HuH-7.5 (cell line): ENCODE measurements at regions not wholly inside any gene's neighbourhood (a gene's known extent, or its start where the extent isn't known, plus 50 kb on each side); places are given as distances from the start of the nearest gene placed in this dataset.
"Not testable (repeated sequence)": the region's sequence is repeated elsewhere in the genome, so short reads cannot be mapped to it uniquely, and the experiment has no call there.

Source experiments
- DNase-seq: peaks from one replicate; pipeline ENCODE4 v3.0.0; 2011; ENCODE audit warnings: low spot score

DNA sequence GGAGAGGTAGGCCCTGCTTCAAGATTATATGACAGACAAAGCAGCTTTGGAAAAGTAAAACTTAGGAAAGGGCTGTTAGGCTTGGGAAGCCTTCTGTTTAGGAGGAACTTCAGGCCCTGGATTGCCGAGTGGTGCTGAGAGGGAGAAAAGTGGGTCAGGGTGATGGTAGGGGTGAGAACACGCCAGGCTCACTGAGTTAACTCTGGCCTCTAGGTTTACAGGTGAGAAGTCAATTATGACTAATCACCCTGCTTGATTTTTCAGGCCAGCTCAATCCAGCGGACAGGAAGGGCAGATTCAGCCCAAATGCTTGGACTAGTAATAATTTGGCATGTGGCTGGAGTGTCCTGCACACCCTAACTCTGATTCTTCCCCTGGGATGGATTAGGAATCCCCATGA is 365.1 kb upstream of the LMCD1 start:
- no peak for DNase-seq

DNA sequence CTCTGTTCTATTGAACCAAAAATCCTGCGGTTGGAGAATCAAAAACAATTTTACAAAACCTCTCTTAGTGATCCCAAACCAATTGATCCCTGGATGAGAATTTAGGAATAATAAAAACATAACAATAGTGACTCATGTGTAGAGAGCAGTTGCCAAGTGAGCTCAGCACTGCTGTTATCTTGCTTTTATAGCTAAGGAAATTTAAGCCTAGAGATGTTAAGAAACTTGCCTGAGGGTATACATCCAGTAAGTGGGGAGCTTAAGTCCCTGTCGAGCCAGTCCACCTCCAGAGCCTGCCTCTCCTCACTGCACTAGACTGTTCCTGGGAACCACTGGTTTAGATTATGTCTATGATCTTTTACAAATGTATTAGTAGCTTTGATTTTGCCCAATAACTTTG is 358.4 kb upstream of the LMCD1 start:
- DNase-seq, result no peak

DNA sequence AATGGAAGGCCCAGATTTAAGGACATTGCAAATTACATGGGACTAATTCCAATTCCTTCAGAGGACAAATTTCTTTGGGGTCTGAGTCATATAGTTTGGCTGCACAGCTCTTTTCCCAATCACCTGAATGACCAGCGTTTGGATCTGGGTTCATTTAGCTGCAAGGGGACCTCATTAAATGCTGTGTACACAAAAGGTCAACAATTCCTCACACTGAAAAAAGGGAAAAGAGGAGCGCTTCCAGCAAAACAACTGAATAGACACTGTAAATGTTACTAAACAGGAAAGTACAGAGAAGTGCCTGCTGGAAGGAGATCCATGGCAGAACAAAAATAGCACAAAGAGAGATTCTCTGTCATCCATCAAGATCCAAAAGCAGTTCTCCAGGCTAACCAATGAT is 356.0 kb upstream of the LMCD1 start:
- DNase-seq, result no peak

DNA sequence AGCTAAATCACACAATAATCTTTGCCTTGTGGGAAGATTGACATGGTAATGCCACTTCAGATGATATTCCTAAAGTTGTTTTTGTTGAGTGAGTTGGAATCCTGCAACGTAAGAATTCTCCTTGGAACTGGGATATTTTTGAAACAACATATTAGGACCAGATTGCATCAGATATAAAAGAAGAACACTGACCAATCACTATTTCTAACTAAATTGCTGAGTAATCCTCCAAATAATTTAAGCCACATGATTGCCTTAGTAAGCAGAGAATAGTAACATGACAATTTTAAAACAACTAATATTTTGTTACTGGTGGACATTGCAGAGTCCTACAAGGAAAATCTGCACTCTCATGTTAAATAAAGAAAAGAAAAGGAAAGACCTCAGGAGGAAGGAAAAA is 353.9 kb upstream of the LMCD1 start:
- DNase-seq, result no peak

DNA sequence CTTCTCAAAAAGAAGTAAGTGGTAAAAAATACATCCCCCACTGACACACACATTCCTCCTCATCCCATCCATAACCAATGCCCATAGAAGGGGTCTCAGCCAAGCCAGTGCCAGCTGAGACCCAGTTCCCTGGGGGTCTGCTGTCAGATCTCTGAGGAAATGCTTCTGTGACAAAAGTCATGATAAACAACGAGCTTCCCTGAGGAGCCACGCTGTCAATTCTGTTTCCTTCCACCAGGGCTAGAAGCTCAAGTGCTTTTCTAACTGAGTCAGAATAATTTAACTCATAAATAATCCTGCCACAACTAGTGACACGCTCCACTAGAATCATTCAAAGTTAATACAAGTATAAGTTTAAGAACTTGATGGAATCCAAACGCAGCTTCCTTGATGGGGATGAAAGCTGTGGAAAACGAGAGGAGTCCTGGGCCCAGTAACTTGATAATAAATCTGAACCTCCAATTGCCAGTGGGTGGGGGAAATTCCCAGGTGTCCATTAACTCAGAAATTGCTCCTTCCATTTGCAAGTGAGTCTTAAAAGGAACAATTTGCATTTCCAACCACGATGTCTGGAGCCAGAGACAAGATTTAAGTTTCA is 348.7 kb upstream of the LMCD1 start:
- no peak for DNase-seq

DNA sequence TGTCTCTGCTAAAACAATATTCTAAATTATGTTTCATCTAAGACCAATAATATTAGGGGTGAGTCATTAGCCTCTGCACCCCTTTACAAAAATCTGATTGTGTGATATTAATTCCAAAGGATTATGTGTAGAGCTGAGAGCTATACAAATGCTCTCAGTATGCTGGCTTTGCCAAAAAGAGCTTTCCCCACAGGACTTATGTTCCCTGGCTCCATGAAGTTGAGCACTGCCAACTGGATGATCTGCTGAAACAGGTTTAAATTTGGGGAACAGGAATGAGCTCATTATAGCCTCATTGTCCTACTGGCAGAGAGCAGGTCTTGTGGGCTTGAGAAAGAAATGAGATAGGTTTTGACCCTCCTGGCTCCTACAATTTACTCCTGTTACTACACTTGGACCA is 347.8 kb upstream of the LMCD1 start:
- no peak for DNase-seq

DNA sequence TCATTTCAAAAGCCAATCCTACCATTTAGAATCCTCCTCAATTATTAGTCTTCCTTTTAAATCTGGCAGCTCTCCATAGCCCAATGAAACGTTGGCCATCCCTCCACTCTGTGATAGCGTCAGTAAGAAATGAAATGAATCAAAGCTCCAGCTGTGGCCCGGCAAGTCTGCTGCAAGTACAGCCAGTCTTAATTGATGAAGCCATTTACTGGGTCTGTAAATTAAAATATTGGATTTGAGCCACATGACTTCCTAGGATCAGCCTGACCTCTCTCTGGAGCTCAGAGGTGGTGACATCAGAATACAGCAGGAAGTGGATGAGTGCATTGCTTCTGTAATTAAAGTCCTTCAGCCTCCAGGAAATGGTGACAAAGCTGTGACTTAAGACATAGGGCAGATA is 347.0 kb upstream of the LMCD1 start:
- DNase-seq, result no peak

DNA sequence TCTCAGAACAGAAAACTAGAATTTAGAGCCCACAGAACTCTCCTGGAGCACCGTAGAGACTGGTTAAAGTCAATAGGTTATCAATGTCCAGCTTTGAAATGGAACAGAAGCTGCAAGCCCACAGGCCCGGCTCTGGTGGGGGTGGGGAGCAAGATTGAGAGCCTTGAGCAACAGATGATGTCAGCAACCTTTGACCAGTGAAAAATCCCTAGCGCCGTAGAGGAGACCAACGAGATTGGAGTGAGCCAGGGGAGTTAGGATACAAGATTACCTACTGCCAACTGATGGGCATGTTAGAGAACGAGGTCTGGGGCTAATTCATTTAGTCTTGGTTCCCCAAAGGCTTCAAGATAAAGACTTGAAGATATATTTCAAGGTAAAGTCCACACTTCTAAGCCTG is 345.5 kb upstream of the LMCD1 start:
- no peak for DNase-seq

DNA sequence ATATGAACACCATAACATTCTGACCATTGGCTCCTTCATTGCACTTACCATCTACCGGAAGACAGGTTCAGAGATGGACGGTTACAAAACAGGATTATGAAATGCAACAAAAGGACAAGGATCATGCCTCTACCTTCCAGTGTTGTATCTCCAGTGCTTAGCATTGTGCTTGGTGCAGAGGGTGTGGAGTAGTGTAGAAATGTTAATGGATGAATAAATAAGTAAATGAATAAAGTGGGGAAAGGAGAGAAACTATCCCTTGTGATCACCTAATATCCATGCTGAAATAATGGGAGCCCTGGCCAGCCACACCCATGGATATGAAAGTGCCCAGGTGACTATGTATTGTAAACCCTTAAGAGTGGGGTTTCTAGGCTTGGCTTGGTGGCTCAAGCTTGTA is 344.8 kb upstream of the LMCD1 start:
- DNase-seq, result no peak

DNA sequence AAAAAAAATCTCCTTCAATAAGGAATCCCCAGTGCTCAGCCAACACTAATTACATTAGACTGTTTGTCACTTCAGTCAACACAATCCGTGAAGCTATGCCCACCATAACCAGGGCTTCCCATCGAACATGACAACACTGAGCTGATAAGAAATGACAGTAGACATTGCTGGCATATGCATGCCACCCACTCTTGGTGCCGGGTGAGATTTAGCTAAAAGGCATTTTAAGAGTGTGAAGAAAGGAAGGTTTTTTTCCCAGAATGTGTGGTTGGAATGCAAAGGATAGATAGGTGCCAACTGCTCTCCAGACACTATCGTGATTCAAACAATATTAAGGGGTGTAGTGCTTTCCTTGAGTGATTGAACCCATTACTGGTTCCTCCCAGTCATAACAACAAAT is 344.0 kb upstream of the LMCD1 start:
- DNase-seq, result no peak

DNA sequence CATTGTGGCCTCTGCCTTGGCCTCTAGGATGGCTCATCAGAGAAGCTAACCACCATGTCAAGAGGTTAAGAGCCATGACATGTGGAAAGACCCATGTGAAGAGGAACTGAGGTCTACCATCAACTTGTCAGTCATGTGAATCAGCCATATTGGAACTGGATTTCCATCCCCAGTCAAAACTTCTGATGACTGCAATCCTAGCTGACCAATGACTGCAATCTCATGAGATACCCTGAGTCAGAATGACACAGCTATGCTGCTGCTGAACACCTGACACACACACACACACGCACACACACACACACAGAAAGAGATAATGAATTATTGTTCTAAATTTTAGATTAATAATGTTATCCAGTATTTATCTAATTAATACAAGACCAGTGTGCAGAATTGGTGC is 337.5 kb upstream of the LMCD1 start:
- no peak for DNase-seq

DNA sequence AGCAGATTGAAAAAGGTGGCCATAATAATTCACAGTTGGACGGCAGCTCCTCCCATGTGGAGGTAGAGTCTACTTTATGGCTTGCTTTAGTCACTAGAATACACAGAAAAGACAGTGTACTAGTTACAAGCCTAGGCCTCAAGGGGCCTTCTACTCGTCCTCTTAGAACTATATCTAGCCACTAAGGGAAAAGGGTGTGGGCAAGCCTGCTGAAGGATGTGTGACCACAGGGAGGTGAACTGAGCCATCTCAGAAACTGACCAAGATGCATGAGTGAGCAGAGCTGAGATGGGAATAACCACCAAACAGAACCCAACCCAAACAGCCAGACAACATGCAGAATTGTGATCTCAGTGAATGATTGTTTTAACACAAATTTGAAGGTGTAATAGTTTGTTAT is 335.6 kb upstream of the LMCD1 start:
- DNase-seq, result no peak

DNA sequence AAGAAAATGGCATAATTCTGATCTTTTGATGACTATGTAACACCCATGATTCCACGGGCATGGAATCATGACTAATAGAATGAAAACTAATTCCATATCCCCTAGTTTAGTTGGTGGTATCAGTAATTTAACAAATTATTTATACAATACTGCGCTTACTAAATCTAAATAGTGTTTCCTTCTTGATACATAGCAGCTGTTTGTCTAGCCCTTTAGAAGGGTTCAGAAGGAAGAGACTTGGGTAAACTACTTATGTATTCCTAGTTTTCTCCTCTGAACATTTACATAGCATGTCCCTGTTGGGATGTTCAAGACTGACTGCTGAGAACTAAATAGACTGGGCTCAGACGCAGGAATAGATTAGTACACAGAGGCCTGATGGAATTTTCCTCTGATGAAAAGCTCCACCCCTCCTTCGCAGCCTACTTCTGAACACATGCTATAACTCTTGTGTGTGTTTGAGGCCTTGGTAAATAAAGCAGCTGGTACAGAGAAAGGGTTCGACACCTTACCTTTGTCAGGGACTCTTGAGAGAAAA is 330.6 kb upstream of the LMCD1 start:
- no peak for DNase-seq

DNA sequence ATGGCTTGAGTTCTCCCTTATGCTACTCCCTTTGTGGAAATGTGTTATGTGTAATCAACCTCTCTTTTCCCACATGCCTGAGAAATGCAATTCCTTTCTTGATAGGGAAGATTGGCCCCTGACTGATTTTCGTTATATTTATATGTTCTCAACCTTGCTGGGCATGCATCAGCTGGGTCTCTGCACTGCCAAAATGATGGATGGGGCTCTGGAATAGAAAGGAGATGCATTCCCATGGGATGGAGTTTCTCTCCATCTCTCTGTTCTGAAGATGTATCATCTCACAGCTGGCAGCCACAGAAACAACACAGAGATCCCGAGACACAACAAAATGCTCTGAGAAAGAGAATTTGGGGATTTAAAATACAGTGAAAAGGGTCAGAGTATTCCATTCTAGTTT is 327.7 kb upstream of the LMCD1 start:
- no peak for DNase-seq

DNA sequence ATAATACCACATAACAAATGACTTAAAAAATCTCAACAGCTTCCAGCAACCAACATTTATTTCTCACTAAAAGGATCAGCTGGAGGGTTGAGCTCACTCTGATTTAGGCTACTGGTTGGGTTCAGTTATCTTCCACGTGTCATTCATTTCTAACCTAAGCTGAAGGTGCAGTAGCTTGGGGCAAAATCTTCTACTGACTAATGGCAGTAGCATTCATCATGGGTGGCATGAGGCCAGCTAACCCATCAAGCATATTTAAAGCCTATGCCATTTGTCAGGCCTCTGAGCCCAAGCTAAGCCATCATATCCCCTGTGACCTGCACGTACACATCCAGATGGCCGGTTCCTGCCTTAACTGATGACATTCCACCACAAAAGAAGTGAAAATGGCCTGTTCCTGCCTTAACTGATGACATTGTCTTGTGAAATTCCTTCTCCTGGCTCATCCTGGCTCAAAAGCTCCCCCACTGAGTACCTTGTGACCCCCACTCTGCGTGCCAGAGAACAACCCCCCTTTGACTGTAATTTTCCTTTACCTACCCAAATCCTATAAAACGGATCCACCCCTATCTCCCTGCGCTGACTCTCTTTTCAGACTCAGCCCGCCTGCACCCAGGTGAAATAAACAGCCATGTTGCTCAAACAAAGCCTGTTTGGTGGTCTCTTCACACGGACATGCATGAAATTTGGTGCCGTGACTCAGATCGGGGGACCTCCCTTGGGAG is 324.7 kb upstream of the LMCD1 start:
- not testable (repeated sequence) for DNase-seq

DNA sequence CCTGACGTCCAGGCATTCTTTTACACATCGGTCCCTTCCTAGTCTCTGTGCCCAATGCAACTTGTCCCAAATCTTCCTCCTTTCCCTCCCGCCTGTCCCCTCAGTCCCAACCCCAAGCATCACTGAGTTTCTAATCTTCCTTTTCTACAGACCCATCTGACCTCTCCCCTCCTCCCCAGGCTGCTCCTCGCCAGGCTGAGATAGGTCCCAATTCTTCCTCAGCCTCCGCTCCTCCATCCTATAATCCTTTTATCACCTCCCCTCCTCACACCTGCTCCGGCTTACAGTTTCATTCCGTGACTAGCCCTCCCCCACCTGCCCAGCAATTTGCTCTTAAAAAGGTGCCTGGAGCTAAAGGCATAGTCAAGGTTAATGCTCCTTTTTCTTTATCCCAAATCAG is 323.1 kb upstream of the LMCD1 start:
- not testable (repeated sequence) for DNase-seq

DNA sequence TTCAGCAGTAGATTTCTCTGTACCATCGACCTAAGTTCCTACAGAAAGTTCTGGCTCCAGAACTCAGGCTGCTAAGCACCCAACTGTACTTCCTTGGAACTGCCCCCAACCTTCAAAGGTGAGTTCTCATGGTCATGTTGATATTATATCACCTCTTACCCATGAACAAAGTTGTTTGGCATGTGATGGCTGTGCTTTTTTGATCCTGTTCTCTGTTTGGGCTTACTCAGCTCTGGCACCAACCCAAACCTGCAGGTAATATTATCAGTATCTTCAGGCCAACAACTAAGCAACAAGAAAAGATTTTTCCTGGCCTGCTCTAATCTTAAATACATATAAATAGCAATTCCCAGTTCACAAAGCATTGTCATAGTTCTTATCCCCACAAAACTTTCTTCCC is 318.7 kb upstream of the LMCD1 start:
- no peak for DNase-seq

DNA sequence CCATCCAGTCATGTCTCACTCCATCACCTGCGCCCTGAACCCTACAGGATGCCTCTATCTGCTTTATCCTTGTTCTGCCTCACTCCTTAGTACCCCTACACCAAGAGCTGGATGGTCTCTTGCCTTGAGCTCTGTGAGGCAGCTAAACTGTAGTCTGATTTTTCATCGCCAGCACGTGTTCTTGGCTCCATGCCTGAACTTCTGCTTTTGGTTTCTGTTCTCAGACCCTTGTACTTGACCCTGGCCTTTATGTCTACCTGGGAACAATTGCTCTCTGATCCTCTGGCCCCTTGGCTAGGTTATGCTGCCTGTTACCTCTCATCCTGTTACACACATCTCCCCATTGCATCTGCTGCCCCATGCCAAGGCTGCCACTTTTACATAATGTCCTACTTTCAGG is 318.0 kb upstream of the LMCD1 start:
- DNase-seq, result no peak

DNA sequence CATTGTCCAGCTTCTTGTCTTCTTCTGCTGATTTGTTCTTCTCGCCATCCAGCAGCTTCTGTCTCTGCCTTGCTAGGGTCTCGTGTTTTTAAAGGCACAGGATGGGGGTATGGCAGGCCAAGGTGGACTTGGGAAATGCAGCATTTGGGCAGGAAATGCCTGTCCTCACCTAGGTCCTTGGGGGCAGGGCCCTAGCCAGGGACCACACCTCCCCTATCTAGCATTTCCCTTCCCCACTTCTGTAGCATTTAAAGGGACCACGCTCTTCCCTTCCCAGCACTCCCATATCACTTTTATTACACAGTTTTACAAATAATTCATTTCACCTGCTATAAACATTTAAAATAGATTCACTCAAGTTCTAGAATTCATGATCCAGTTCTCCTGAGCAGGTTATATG is 315.4 kb upstream of the LMCD1 start:
- DNase-seq, result no peak

DNA sequence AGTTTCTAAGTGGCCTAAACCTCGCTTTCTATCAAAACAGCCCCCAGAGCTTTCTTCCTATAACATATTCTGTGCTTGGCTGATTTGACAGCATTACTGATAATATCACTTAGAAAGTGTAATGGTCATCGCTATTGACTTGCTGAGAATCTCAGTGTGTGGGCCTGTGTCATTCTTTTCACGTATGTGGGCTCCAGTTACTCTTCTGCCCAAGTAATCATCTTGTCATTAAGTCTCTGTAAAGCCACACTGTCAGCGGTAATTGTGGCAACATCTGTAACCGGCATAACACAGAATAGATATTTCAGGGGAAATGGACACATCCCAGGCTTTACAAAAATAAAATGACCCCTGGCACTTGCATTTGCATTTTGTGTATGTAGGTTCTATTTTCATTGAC is 313.6 kb upstream of the LMCD1 start:
- DNase-seq, result no peak

DNA sequence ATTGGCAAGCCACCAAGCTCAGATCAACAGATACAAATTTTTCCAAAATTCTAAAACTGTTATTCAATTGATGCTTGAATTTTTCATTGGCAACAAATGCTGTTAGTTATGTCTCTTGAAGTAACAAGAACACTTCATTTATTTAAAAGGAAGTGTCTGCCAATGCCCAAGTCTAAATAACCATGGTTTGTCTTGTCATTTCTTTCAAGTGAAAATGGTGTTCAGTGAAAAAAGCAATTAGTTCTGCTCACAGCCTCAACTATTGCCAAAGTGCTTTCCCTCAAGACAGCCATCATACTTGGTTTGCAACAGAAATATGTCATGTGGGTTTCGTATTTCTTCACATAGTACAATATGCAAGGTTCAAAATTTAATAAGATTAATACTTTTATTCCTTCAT is 312.6 kb upstream of the LMCD1 start:
- DNase-seq, result no peak

DNA sequence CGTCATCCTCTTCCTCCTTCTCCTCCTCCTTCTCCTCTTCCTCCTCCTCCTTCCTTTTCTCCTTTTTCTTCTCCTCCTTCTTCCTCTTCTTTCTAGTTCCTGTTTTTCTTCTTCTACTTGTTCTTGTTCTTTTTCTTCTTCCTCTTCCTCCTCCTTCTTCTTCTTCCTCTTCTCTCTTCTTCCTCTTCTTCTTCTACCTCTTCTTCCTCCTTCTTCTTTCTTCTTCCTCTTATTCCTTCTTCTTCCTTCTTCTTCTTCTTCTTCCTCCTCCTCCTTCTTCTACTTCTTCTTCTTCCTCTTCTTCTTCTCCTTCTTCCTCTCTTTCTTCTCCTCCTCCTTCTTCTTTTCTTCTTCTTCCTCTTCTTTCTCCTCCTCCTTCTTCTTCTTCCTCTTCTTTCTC is 310.2 kb upstream of the LMCD1 start:
- DNase-seq, result no peak

DNA sequence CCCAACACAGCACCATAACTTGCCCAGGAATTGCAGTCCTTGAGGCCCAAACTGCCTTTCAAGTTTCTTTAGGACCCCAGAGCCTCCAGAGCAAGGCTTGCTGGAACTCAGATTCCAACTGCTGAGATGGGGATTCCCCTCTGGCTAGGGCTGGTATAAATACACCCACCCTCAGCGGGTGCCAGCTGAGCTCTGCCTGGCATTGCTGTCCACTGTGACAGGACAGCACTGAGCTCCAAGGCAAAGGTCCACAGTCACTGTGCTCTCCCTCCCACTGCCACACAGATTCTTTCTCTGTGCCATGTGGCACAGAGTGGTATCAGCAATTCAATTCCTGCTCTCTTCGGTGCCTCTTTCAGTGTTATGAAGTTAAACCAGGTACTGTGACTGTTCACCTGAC is 304.2 kb upstream of the LMCD1 start:
- no peak for DNase-seq

DNA sequence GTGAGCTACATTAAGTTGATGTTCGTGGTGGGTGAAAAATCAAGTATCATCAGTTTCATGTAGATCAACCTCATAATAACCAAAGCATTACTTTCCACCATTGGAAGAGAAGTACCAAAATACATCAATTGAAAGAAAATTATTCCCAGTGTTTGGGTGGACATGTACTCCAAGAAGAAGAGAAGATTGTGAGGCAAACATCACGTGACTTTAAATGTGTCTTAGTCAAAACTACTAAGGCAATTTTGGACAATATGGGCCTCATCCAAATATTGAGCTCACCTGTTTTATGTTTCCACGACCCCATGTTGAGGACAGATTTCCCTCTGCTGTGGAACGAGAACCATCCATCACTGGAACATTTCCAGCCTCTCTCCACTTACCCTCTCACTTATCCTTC is 303.0 kb upstream of the LMCD1 start:
- DNase-seq, result no peak
